Activated CD8-positive, alpha-beta memory T cell treated with anti-CD3 and anti-CD28 coated beads for 24 hours (primary cell): ENCODE measurements at regions not wholly inside any gene's neighbourhood (a gene's known extent, or its start where the extent isn't known, plus 50 kb on each side); places are given as distances from the start of the nearest gene placed in this dataset.

Experiments
- DNase-seq: peaks from one replicate; pipeline ENCODE4 v3.0.0-alpha.2; 2020

DNA sequence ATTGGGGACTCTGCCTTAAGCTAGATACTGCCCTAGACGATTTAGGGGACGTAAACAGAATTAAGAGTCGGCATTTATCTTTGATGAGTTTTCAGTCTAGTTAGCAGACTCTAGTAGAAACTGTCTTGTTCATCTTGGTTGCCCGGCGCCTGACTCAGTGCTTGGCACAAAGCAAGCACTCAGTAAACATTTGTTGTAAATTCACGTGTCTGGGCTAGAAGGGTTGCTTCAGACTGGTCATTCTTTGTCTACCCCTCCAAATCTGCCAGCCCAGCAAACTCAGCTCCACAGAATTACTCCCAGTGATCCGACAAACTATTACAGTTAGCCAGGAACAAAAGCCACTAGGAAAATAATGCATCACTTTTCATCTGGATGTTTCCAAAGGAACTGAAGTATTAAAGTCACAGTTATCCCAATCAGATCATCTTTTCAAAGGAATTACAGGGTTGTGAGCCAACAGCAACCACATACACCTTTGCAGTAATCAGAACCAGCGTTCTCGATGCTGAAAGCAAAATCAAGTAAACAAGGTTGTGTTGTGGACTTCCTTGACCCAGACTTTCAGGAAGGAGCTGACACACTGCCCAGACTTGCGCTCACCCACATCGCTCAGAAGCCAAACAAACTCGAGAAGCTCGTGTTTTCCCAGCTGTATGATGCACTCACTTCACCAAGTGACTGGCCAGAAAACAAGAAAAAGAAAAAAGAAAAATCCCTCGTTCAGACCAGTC is 66.5 kb upstream of the GADD45A start:
- no peak for DNase-seq

DNA sequence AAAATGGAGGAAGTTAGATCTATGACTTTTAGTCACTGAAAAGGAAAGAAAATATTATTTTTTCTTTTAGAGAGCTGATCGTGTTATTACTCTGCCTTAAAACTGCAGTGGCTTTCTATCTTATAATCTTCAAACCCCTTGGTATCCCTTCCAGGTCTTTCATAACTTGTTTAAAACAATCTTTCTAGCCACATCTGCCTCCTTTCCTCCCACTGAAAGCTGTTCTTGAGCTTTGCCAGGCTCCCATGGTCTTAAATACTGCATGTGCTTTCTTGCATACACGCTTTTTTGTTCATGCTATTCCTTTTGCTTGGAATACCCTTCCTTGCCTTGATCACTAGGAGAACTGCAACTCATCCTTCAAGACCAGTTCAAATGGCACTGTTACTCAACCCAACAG is 65.9 kb upstream of the GADD45A start:
- no peak for DNase-seq

DNA sequence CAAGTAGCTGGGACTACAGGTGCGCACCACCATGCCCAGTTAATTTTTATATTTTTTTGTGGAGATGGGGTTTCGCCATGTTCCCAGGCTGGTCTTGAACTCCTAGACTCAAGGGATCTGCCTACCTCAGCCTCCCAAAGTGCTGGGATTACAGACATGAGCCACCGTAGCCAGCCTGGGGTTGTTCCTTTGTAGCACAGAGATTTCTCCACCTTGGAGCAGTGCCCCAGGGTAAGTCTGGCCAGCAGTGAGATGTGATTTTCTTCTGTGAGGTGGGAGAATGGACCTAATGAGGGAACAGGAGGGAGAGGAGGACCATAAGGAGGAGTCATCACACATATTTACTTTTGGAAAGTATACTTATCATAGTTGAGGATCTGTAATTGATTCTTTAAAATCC is 61.1 kb upstream of the GADD45A start:
- DNase-seq = no peak

DNA sequence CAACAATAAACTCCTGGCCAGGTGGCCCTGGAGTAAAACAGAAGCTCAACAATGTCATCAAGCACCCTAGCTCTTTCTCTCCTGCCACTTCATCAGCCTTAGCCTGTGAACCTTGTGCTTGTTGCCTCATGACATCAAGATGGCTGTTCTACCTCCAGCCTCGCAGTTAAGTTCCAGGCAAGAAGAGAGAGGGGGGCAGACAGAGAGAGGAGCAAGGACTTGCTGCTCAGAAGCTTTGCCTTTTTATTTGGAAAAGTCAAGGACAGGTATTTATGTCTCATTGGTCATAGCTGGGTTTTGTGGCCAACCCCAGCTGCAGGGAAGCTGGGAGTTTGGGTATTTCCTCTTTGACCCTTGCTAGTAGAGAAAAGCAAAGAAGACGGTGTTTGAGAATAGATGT is 60.3 kb upstream of the GADD45A start:
- no peak for DNase-seq

DNA sequence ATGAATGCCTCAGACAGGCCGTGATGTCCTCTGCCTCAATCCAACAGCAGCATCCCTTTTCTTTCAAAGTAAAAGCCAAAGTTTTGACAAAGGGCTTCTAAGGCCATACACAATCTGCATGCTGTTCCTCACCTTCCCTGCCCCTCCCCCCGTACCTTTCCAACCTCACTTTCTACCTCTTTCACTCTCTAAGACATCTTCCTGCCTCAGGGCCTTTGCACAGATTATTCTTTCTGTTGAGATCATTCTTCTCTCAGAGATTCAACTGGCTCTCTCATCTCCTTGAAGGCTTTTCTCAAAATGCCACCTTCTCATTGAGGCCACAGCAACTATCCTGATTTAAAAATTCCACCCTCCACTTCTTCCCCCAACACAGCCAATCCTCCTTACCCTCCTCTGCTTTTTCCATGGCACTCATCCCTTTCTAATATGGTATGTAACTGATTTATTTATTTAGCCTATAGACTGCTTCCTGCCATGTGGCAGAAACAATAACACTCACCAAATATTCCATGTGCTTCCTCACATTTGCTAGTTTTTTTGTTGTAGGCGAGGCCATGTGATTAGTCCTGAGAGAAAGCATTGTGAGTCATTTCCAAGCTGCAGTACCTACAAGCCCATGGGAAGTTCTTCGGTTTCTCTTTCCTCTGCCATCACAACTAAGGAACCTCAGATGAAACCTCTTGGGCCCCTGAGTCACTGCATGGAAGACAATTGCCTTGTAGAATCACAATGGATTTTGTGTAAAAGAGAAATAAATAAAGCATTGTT is 58.7 kb upstream of the GADD45A start:
- DNase-seq = no peak

DNA sequence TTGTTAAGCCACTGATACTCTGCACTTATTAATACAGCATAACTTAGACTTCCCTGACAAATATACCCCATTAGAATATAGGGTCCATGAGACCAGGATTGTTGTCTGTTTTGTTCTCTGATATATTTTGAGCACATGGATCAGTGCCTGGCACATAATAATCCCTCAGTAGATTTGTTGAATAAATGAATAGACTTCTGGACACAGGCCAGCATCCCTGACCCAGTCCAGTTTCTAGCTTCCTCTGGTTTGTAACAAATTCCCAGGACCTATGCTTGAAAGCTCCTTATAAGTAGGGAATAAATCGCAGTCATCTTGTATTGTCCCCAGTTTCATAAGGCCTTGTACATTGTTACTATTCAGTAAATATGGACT is 58.2 kb upstream of the GADD45A start:
- DNase-seq = no peak

DNA sequence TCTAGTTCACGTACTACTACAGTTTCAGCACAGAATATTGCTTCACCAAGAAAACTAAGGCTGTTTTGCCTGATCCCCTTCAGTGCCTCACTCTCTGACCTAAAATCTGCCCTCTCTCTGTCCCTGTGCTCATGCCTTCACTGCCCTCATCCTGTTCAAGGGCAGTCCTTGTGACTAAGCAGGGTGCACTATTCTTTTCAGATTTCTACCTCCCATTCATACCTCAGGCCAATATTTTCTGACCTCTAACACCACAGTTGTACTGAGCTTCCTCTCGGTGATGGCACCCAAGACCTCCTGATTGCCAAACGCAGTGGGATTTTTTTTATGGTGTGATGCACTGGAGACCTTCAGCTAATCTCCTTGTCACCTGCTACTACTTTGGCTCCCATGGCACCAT is 57.7 kb upstream of the GADD45A start:
- DNase-seq = no peak

DNA sequence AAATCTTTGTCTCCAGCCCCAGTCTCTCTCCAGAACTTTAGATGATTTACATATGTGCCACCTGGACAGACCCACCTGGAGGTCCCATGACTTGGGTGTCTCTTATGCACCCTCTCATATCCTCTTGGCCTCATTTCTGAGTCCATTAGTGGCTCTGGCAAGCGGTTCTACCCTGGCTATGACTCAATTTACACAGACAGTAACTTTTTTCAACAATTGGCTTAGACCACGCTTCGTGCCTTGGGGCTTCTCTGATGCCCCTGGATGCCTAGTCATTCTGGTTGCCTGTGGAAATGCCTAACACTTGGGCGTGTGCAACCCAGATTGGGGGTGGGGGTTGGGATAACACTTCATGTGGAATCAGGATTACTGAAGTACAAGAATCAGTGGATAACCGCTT is 57.1 kb upstream of the GADD45A start:
- no peak for DNase-seq

DNA sequence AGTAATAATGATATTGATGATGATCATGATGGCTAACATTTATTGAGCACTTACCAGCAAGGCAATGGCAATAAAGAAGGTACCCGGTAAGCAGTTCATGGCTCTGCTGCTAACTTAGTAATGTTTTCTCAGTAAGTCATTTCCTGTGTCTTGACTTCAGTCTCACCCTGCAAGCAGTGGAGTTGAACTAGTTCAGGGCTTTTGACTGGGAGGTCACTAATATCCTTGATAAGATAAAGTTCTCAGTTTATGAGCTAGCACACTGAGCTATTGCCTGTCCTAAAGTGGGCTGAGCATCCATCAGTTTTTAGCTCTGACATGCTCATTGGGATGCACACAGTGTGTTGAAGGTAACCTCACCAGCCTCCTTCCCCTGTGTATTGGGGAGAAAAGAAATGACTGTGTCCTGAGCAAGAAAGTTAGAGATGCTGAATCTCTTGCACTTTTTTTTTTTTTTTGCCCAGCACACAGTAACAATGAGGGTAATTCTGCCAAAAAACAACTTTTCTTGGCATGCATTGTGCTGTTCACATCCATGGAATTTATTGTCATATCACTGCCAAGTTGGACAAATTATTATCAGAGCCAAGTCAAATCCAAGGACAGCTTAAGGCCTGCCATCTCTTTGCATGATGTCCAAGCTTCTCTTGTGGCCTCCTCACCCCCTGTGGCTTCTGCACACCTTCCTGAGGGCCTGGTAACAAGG is 55.5 kb upstream of the GADD45A start:
- no peak for DNase-seq

DNA sequence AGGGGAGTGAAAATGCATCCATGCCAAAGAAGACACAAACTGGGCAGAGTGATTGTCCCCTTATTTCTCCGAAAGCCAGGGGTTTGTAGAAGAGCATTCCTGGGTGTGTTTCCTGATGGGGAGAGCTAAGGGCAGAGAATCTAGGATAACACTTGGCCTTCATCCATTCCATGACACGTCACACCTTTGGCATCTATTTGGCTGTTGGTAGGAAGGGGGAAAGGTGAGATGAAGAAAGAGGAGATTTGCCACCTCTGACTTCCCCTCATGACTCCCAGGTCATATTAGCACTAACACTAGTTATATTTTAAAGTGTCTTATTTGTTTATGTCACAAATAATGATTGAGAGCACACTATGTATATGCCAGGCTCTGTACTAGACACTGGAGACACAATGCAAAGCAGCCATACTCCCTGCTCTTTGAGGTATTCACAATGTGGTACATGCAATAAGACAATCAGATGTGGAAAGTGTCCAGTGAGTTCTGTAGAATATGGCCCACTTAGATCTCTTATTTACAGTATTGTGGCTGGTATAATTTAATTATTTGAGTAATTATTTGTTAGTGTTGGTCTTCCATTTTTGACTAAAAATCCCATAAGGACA is 54.5 kb upstream of the GADD45A start:
- DNase-seq = no peak

DNA sequence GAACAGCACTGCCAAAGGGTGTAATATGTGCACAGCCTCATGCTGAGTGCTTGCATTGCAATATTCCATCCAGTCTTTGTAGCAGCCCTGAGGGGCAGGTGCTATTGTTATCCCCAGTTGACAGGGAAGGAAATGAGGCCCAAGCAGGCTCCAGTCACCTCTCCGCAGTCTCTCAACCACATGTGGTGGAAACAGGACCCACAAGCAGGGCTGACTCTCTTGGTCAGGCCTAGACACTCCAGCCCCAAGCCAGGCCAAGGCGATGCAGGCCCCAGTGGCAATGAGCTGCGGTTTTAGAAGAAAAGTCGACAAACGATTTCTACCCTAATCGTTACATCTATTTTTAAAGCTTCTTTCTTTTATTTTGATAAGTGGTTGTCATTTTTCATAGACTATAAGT is 52.6 kb upstream of the GADD45A start:
- no peak for DNase-seq

DNA sequence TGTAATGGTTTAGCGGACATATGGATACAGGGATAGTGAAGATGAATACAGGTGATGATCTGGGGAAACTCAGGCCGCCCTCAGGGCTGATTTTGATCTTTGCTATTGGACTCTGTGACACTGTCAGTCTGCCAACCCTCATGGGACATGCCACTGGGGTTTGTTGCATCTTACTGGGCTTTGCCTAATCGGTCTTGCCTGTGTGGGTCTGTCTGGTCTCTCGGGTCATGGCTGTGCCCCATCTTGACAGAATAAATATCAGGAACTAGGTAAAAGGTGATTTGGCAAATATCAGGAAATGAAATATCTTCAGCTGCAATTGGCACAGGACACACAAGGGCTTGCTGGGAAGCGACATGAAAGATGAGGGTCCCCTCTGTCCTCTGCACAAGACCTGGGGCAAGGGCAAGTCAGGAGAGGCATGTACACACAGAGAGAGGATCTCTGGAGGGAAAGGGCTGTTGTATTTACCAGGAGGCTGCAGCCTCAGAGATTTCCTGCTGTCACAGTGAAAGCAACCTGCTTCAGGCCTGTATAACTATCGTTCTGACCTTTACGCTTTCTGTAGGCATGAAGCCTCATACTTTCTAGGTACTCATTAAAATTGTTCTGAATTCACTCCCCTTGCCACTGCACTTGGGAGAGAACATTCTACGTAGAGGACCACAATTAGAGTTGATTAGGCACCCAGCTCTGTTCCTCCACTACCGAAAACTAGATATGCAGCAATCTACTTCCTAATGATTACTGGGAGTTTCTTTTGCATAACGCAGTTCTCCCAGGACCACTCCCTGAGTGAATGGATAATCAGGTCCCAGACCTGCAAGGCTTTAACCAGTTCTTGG is 52.0 kb upstream of the GADD45A start:
- no peak for DNase-seq

DNA sequence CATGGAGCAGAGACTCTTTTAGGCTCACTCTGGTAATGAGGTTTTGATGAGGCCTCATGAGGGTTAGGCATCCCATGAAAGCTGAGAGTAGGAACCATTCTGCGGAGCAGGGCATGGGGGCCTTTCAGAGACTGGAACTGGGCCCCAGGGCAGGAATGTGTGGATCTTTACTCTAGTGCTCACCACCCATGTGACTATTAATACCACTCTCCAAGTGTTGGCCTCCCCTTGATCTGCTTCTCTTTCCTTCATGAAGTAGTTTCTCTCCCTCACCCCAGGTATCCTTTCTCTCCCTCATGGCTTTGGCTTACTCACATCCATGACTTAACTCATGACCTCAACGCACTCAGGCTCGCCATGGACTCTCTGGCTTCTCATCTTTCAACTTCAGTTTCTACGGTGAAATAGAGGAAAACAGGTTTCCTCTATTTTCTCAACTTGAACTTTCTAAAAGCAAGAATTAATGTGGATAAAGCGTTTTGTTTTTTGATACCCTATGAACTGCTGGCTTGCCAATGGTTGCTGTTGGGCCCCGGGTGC is 50.5 kb upstream of the GADD45A start:
- DNase-seq = no peak

DNA sequence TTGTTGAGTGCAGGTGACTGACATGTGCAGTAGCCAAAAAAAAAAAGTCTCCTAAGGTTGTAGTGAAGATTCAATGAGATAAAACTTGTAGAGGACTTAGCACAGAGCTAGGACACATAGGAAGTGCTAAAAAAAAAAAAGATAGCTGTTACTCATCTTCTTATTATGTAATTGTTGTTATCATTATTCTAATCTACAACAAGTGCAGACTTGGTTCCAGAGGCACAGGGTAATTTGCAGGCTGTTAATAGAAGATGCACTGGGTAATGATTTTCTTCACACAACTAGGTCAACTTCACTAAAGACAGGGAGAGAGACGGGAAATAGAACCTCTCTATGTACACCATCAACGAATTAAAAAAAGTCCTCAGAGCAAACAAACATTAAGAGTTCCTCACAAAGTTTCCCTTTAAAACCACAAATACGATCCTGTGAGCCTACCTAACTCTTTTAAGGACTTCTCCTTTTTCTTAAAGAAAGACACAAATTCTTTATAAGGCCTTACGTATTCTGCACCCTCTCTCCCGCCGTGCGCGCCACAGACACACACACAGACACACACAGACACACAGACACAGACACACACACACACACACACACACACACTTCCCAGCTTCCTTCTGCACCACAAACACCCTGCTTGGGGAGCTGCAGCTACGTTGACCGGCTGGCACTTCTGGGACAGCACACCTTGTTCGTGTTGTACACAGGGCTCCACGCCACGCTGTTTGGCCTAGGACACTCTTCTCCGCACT is 49.8 kb upstream of the GADD45A start:
- DNase-seq = no peak
